ENCODE measurements at regions not wholly inside any gene's neighbourhood (a gene's known extent, or its start where the extent isn't known, plus 50 kb on each side); places are given as distances from the start of the nearest gene placed in this dataset.

DNA sequence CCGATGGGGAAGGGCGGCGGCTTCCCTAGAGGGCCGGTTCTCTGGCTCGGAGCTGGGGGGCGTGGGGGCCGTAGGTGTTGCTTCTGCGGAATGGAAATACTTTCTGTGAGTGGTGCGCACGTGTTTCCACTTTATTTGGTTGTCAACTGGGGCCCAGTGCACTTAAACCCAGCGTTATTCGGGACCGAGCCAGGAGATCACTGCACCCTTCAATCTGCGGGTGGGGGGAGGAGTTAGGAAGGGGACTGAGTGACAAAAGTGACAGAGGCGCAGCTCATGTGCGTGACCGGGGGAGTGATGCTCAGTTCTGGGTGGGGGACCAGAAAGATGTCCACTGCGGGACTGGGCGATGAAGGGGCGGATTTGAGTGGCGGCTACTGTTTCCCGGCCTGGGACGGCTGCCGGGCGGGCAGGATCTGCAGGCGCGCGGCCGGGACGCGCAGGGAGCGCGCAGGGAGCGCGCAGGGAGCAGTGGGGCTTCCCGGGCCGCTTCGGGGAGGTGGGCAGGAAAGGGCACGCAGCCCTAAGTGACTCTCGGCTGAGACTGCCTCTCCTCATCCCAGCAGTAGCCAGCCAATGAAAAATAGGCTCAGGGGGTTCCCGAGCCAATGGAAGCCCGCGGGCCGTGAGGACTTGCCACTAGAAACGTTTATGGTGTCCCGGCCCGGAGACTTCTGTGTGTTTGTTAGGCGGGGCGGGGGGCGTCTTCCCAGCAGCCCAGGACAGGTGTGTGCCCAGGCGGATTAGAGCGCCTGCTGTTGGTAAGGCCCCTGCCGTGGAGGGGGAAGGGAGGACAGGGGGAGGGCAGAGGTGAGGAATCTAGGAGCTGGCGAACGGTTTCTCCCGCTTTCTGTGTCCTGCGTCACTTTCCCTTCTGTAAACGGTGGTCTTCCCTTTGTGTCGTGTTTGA is 54.3 kb upstream of the KDM7A start:
- Mint-ChIP-seq H3K27me3 (no peaks in the 10 kb centered on the region), H3K4me1 (peaks cover 26% of the 10 kb centered on the region), H3K27ac (peak overlapping the region; percentile 99), H3K9me3 (no peaks in the 10 kb centered on the region), H3K4me3 (peak overlapping the region; percentile 92), H3K36me3 (ENCODE audit: low read depth) (peaks cover 29% of the 10 kb centered on the region)
- ATAC-seq (replicated peaks), result peak; percentile 65

DNA sequence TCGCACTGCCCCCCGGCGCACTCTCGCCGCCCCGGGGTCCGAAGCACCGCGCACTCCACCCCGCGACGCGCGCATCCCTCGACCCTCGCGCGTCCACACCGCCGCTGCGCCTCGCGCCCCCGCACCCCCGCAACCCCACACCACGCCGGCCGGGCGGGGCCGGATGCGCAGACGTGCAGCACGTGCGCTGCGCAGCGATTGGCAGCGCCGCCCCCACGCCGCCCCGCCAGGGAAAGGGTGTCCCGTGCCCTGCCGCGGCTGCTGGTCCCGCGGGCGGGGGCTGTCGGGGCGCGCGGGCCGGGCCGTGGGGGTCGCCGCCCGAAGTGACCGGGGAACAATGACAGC is 53.7 kb upstream of the KDM7A start:
- H3K27me3 Mint-ChIP-seq, result no peaks in the 10 kb centered on the region
- H3K36me3 Mint-ChIP-seq (ENCODE audit: low read depth), result peaks cover 29% of the 10 kb centered on the region
- peak overlapping the region; percentile 99 for H3K27ac Mint-ChIP-seq
- peak overlapping the region; percentile 92 for H3K4me3 Mint-ChIP-seq
- peaks cover 26% of the 10 kb centered on the region for H3K4me1 Mint-ChIP-seq
- peak; percentile 50 for ATAC-seq (replicated peaks)
- H3K9me3 Mint-ChIP-seq, result no peaks in the 10 kb centered on the region

DNA sequence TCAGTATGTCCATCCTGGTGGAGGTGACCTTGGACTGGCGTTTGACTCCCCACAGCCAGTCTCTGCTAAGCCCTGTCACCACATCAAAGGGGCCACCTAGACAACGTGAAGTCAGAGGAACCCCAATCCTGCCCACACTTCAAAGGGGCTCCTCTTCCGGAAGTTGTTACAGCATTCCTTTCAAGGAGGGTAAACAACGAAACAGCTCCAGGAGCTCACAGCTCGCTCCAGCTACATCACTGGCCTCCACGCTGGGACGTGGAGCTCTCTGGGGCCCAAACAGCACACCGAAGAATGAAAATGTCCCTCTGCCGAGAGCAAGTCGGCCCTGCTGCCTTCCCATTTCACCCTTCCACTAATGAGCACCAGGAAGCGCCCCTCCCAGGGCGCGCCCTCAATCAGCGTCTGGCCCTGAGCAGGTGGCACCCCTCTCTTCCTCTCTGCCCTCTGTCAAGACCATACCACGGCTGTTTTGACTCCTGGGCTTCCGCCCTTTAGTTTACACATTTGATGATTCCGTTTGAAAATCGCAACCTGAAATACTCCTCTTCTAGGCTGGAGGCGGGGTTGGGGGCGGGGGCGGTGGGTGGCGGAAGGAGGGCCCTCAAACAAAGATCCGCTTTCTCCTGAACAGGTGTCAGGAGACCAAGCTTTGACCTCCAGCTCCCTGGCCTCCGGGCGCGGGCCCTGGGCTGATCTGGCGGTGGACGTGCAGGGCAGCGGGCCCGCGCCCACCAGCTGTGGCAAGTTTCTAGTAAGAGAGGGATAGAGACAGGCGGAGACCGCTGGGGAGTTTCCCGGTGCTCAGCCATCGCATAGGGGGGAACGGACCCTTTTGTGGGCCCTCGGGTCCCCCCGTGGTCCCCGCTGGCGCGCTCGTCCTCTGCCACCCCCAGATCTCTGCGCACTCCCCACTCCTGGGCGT is 53.1 kb upstream of the KDM7A start:
- peak; percentile 59 for ATAC-seq (replicated peaks)
- no peaks in the 10 kb centered on the region for H3K9me3 Mint-ChIP-seq
- H3K4me1 Mint-ChIP-seq, result peaks cover 26% of the 10 kb centered on the region
- H3K27ac Mint-ChIP-seq, result peak overlapping the region; percentile 99
- H3K4me3 Mint-ChIP-seq, result peak overlapping the region; percentile 92
- H3K36me3 Mint-ChIP-seq (ENCODE audit: low read depth), result peaks cover 29% of the 10 kb centered on the region
- no peaks in the 10 kb centered on the region for H3K27me3 Mint-ChIP-seq

DNA sequence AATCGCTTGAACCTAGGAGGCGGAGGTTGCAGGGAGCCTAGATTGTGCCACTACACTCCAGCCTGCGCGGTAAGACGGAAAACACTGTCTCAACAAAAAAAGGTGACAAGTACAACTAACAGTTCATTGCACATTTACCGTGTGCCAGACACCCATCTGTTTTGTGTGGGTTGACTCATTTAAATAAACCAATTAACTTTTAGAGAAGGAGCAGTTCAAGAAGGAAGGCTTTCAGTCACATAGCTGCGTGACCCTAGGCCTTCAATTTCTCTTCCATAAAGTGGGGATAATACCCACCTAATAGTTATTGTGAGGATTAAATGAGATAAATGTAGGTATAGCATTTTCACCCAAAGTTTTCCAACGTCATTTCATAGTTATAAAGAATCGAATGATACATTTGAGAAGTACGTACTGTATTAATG is 52.3 kb upstream of the KDM7A start:
- Mint-ChIP-seq H3K4me3 (peak overlapping the region; percentile 92), H3K4me1 (peaks cover 30% of the 10 kb centered on the region), H3K27me3 (no peaks in the 10 kb centered on the region), H3K9me3 (no peaks in the 10 kb centered on the region), H3K36me3 (ENCODE audit: low read depth) (peaks cover 29% of the 10 kb centered on the region), H3K27ac (peak overlapping the region; percentile 99)
- ATAC-seq (replicated peaks), result peak; percentile 2
